22Rv1 (cell line): ENCODE measurements at regions not wholly inside any gene's neighbourhood (a gene's known extent, or its start where the extent isn't known, plus 50 kb on each side); places are given as distances from the start of the nearest gene placed in this dataset.

Source experiments
- CTCF ChIP-seq: fragments of 450-650 bp; IDR thresholded peaks from 2 replicates; pipeline ENCODE4 v1.5.1; 2017; ENCODE audit warnings: mild to moderate bottlenecking
- ZFX ChIP-seq: fragments of 450-650 bp; IDR thresholded peaks from 2 replicates; pipeline ENCODE4 v1.6.1; 2017; ENCODE audit warnings: antibody characterized with exemption, borderline replicate concordance

GRCh38 chrX:20653070-20653469 lies 386.4 kb upstream of the RPS6KA3 start:
- no peak for TF ChIP-seq CTCF
- TF ChIP-seq ZFX, result no peak
